HFFc6 (cell line): ENCODE measurements at regions not wholly inside any gene's neighbourhood (a gene's known extent, or its start where the extent isn't known, plus 50 kb on each side); places are given as distances from the start of the nearest gene placed in this dataset.

Experiments used
- DNase-seq: peaks from one replicate; pipeline ENCODE4 v3.0.0-alpha.2; 2018
- H3K27ac Mint-ChIP-seq: 2 replicates; pipeline ENCODE4 v1.8.0; 2020; ENCODE audit warnings: mild to moderate bottlenecking, mixed read lengths
- H3K27me3 Mint-ChIP-seq: 2 replicates; pipeline ENCODE4 v1.8.0; 2021; ENCODE audit warnings: mild to moderate bottlenecking, moderate library complexity, mixed read lengths; ENCODE audit not compliant: insufficient read depth
- H3K36me3 Mint-ChIP-seq: 2 replicates; pipeline ENCODE4 v1.8.0; 2021; ENCODE audit warnings: low read depth, mixed read lengths
- H3K4me1 Mint-ChIP-seq: 2 replicates; pipeline ENCODE4 v1.8.0; 2020; ENCODE audit warnings: low read depth, mixed read lengths
- H3K4me3 Mint-ChIP-seq: 2 replicates; pipeline ENCODE4 v1.8.0; 2020; ENCODE audit warnings: mild to moderate bottlenecking, moderate library complexity, mixed read lengths
- H3K9me3 Mint-ChIP-seq: 2 replicates; pipeline ENCODE4 v1.8.0; 2020; ENCODE audit warnings: mild to moderate bottlenecking, mixed read lengths
- TF ChIP-seq, protein P1 (sequence below): fragments of 200-600 bp; sonication (generic); IDR thresholded peaks from 2 replicates; pipeline ENCODE4 v1.5.0; 2021; ENCODE audit warnings: antibody characterized with exemption, mild to moderate bottlenecking

DNA sequence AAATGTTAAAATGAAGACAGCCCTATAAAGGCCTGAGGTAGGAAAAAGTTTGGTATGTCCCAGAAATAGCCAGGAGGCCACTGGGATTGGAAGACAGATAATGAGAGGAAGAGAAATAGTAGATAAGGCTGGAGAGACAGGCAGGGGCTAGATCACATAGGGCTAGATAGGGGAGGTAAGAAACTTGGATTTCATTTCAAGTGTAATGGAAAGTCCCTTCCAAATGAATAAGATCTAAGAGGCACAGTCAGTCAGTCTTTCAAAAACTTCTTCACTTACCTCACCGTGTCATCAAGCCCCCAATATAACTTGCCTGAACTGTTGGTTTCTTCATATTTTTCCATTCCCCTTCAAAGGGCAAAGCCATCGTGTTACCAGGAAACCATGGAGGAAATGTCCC, 121.8 kb downstream of the SPCS3 start:
- TF ChIP-seq, protein P1, sequence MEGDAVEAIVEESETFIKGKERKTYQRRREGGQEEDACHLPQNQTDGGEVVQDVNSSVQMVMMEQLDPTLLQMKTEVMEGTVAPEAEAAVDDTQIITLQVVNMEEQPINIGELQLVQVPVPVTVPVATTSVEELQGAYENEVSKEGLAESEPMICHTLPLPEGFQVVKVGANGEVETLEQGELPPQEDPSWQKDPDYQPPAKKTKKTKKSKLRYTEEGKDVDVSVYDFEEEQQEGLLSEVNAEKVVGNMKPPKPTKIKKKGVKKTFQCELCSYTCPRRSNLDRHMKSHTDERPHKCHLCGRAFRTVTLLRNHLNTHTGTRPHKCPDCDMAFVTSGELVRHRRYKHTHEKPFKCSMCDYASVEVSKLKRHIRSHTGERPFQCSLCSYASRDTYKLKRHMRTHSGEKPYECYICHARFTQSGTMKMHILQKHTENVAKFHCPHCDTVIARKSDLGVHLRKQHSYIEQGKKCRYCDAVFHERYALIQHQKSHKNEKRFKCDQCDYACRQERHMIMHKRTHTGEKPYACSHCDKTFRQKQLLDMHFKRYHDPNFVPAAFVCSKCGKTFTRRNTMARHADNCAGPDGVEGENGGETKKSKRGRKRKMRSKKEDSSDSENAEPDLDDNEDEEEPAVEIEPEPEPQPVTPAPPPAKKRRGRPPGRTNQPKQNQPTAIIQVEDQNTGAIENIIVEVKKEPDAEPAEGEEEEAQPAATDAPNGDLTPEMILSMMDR = no peak
- DNase-seq = no peak
- Mint-ChIP-seq H3K9me3 (peaks cover 7% of the 10 kb centered on the region; the same call in 1 of the 2 replicates), H3K4me1 (peaks cover 82% of the 10 kb centered on the region), H3K4me3 (no peak overlapping the region), H3K27ac (no peak overlapping the region; the same call in 1 of the 2 replicates), H3K27me3 (0 out of 2 replicates have a peak, but pooled peaks cover 2% of the 10 kb centered on the region), H3K36me3 (peaks cover 9% of the 10 kb centered on the region)

DNA sequence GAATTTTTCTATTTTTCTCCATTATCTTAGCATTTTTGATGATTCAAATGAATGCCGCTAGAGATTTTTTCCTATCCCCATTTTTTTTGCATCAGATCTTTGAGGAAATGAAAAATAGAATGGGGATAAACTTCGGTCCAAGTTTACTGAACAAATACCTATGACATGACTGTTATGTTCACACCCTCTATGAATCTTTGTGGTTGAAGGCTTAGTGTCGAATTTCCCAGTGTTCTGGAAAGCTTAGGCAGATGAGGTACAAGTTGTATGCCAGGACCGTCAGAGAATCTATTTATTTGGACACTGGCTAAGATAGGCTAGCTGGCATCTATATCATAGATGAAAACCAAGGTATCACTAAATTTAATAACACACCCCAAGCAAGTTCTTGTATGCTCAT, 123.4 kb downstream of the SPCS3 start:
- 0 out of 2 replicates have a peak, but pooled peaks cover 2% of the 10 kb centered on the region for H3K27me3 Mint-ChIP-seq
- TF ChIP-seq, protein P1 = no peak
- H3K36me3 Mint-ChIP-seq = peaks cover 9% of the 10 kb centered on the region
- peaks cover 67% of the 10 kb centered on the region for H3K4me1 Mint-ChIP-seq
- peak; percentile 90 for DNase-seq
- peaks cover 7% of the 10 kb centered on the region; the same call in 1 of the 2 replicates for H3K9me3 Mint-ChIP-seq
- H3K4me3 Mint-ChIP-seq = peak overlapping the region; percentile 76
- peak overlapping the region; percentile 86 for H3K27ac Mint-ChIP-seq

DNA sequence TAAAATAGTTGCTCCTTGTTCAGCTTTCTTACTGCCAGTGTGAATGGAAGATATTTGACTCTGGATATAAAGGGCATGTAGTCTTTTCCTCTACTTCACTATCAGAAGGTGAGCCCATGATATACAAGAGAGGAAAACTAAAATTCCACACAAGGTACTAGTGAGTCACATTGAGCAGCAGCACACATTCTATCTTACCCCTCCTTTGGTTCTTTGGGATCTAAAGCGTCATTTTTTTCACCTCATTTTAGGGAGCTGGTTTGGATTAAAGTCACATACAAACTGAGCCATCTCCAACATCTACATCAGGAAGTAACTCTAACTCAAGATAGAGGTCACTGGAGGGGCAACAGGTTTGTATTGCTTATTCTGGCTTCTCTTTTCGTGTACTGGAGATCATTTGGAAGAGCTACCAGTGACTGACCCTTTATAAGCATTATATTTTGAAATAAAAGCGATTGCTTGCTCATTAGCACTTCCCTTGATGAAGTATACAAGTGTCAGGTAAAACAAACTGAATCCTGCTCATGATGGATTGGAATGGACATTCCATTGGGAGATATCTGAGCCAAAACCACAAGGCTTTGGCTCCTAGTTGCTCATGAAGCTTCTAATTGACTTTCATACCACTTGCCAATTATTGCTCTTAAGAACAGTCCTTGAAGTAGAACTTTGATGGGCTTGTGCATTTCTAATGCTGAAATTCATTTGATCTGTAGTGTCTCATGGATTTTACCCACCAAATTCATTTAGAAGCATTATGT, 124.1 kb downstream of the SPCS3 start:
- H3K4me3 Mint-ChIP-seq = peak overlapping the region; percentile 76
- 0 out of 2 replicates have a peak, but pooled peaks cover 2% of the 10 kb centered on the region for H3K27me3 Mint-ChIP-seq
- H3K4me1 Mint-ChIP-seq = peaks cover 60% of the 10 kb centered on the region
- H3K36me3 Mint-ChIP-seq = peaks cover 9% of the 10 kb centered on the region
- H3K9me3 Mint-ChIP-seq = peaks cover 7% of the 10 kb centered on the region; the same call in 1 of the 2 replicates
- TF ChIP-seq, protein P1 = no peak
- peak overlapping the region; percentile 86 for H3K27ac Mint-ChIP-seq
- DNase-seq = peak; percentile 4

DNA sequence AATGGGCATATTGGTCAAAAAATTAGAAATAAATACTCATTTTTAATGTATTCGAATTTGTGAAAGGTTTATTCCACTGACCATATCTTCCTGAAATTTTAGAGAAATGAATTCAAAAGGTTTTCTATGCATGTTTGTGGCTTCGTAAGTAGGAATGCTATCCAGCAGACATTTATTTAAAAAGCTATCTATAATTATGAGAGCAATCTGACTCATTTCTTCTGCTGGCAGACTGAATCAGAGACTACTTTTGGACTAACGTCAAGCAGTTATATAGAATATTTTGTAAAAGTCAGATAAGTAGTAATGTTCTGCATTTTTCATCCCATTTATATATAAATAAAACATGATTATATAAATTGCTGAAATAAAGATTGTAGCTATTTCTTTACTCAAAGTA, 125.0 kb downstream of the SPCS3 start:
- H3K4me1 Mint-ChIP-seq = peaks cover 53% of the 10 kb centered on the region
- 0 out of 2 replicates have a peak, but pooled peaks cover 2% of the 10 kb centered on the region for H3K27me3 Mint-ChIP-seq
- TF ChIP-seq, protein P1 = no peak
- peak overlapping the region; percentile 30; the same call in 1 of the 2 replicates for H3K4me3 Mint-ChIP-seq
- DNase-seq = peak; percentile 76
- peaks cover 7% of the 10 kb centered on the region; the same call in 1 of the 2 replicates for H3K9me3 Mint-ChIP-seq
- H3K36me3 Mint-ChIP-seq = peaks cover 9% of the 10 kb centered on the region
- no peak overlapping the region for H3K27ac Mint-ChIP-seq

DNA sequence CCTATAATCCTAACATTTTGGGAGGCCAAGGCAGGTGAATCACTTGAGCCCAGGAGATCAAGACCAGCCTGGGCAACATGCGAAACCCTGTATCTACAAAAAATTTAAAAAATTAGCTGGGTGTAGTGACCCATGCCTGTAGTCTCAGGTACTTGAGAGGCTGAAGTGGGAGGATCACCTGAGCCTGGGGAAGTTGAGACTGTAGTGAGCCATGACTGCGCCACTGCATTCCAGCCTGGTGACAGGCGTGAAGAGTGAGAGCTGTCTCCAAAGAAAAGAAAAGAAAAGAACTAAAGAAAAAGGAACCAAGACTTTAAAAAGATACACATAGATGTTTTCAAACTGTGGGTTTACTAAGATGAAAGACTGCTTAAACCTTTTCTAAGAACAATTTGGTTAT, 129.0 kb downstream of the SPCS3 start:
- 0 out of 2 replicates have a peak, but pooled peaks cover 2% of the 10 kb centered on the region for H3K27me3 Mint-ChIP-seq
- TF ChIP-seq, protein P1 = no peak
- no peak overlapping the region for H3K27ac Mint-ChIP-seq
- peaks cover 21% of the 10 kb centered on the region for H3K4me1 Mint-ChIP-seq
- H3K36me3 Mint-ChIP-seq = peaks cover 9% of the 10 kb centered on the region; the same call in 1 of the 2 replicates
- no peak overlapping the region for H3K4me3 Mint-ChIP-seq
- DNase-seq = no peak
- H3K9me3 Mint-ChIP-seq = peaks cover 7% of the 10 kb centered on the region; the same call in 1 of the 2 replicates
